CD4-positive, alpha-beta T cell treated with Interleukin-6 for 4 hours (primary cell): ENCODE measurements at regions not wholly inside any gene's neighbourhood (a gene's known extent, or its start where the extent isn't known, plus 50 kb on each side); places are given as distances from the start of the nearest gene placed in this dataset.

ENCODE experiments used
- DNase-seq: peaks from one replicate; pipeline ENCODE4 v3.0.0-alpha.2; 2020; ENCODE audit warnings: mixed read lengths

GRCh38 chr7:113452245-113452644, 333.9 kb upstream of the SMIM30 start:
- DNase-seq, result no peak

- DNase-seq, result no peak
These were observed 328.4 kb upstream of the SMIM30 start for GRCh38 chr7:113446791-113447190.

GRCh38 chr7:113446391-113446790, 328.0 kb upstream of the SMIM30 start:
- DNase-seq, result no peak

- no peak for DNase-seq
These were observed 325.9 kb upstream of the SMIM30 start for GRCh38 chr7:113444261-113444660.

GRCh38 chr7:113440173-113440572, 321.8 kb upstream of the SMIM30 start:
- no peak for DNase-seq

- no peak for DNase-seq
These were observed 313.1 kb upstream of the SMIM30 start for GRCh38 chr7:113431406-113431805.

- no peak for DNase-seq
These were observed 305.9 kb upstream of the SMIM30 start for GRCh38 chr7:113424185-113424817.

- DNase-seq, result peak; percentile 73
These were observed 303.5 kb upstream of the SMIM30 start for GRCh38 chr7:113421696-113422330.

GRCh38 chr7:113414401-113415035, 296.2 kb upstream of the SMIM30 start:
- no peak for DNase-seq

GRCh38 chr7:113412410-113412809, 294.1 kb upstream of the SMIM30 start:
- no peak for DNase-seq

- no peak for DNase-seq
These were observed 292.4 kb upstream of the SMIM30 start for GRCh38 chr7:113410796-113411195.

GRCh38 chr7:113408999-113409398, 290.6 kb upstream of the SMIM30 start:
- no peak for DNase-seq

GRCh38 chr7:113405296-113406056, 287.1 kb upstream of the SMIM30 start:
- DNase-seq, result no peak

- no peak for DNase-seq
These were observed 285.9 kb upstream of the SMIM30 start for GRCh38 chr7:113404245-113404644.

- DNase-seq, result no peak
These were observed 284.1 kb upstream of the SMIM30 start for GRCh38 chr7:113402482-113402881.

- DNase-seq, result no peak
These were observed 283.7 kb upstream of the SMIM30 start for GRCh38 chr7:113402005-113402404.

GRCh38 chr7:113394856-113395255, 276.5 kb upstream of the SMIM30 start:
- DNase-seq, result no peak

GRCh38 chr7:113392841-113393540, 274.6 kb upstream of the SMIM30 start:
- no peak for DNase-seq

- no peak for DNase-seq
These were observed 274.1 kb upstream of the SMIM30 start for GRCh38 chr7:113392421-113392820.

GRCh38 chr7:113389112-113389646, 270.8 kb upstream of the SMIM30 start:
- DNase-seq, result no peak

- DNase-seq, result no peak
These were observed 265.3 kb upstream of the SMIM30 start for GRCh38 chr7:113383638-113384037.

GRCh38 chr7:113379746-113380145, 261.4 kb upstream of the SMIM30 start:
- DNase-seq, result no peak

GRCh38 chr7:113374955-113375354, 256.6 kb upstream of the SMIM30 start:
- no peak for DNase-seq
